Nephron progenitor cell (in vitro differentiated cells): ENCODE measurements at regions not wholly inside any gene's neighbourhood (a gene's known extent, or its start where the extent isn't known, plus 50 kb on each side); places are given as distances from the start of the nearest gene placed in this dataset.
"Not testable (repeated sequence)": the region's sequence is repeated elsewhere in the genome, so short reads cannot be mapped to it uniquely, and the experiment has no call there.

Experiments used
- DNase-seq: peaks from one replicate; pipeline ENCODE4 v3.0.0; 2021
- H3K27ac Mint-ChIP-seq: 2 replicates; pipeline ENCODE4 v1.8.0; 2021; ENCODE audit warnings: mild to moderate bottlenecking, moderate library complexity, mixed read lengths
- H3K27me3 Mint-ChIP-seq: 2 replicates; pipeline ENCODE4 v1.8.0; 2021; ENCODE audit warnings: mild to moderate bottlenecking, low read depth, mixed read lengths; ENCODE audit not compliant: poor library complexity
- H3K36me3 Mint-ChIP-seq: 2 replicates; pipeline ENCODE4 v1.8.0; 2021; ENCODE audit warnings: low read depth, mixed read lengths
- H3K4me1 Mint-ChIP-seq: 2 replicates; pipeline ENCODE4 v1.8.0; 2021; ENCODE audit warnings: mixed read lengths
- H3K4me3 Mint-ChIP-seq: 2 replicates; pipeline ENCODE4 v1.8.0; 2021; ENCODE audit warnings: mild to moderate bottlenecking, moderate library complexity, mixed read lengths
- H3K9me3 Mint-ChIP-seq: 2 replicates; pipeline ENCODE4 v1.8.0; 2021; ENCODE audit warnings: mild to moderate bottlenecking, moderate library complexity, mixed read lengths
- CTCF ChIP-seq: fragments of 200-600 bp; sonication (generic); IDR thresholded peaks from 2 replicates; pipeline ENCODE4 v1.5.0; 2021; ENCODE audit warnings: antibody characterized with exemption

DNA sequence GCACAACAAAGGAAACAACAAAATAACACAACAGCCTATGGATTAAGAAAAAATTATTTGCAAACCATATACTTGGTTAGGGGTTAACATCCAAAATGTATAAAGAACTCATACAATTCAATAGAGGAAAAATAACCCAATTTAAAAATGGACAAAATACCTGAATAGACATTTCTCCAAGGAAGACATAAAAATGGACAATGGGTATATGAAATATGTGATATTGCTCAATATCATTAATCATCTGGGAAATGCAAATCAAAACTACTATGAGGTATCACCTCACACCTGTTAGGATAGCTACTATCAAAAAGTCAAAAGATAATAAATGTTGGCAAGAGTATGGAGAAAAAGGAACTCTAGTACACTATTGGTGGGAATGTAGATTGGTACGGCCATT is 71.0 kb upstream of the THRB start:
- H3K4me1 Mint-ChIP-seq = no peaks in the 10 kb centered on the region
- H3K27ac Mint-ChIP-seq = no peak overlapping the region
- H3K36me3 Mint-ChIP-seq = no peaks in the 10 kb centered on the region
- no peak for TF ChIP-seq CTCF
- peaks cover 22% of the 10 kb centered on the region for H3K9me3 Mint-ChIP-seq
- peaks cover 10% of the 10 kb centered on the region for H3K27me3 Mint-ChIP-seq
- H3K4me3 Mint-ChIP-seq = no peak overlapping the region
- no peak for DNase-seq

- no peaks in the 10 kb centered on the region for H3K4me1 Mint-ChIP-seq
- H3K4me3 Mint-ChIP-seq = no peak overlapping the region
- peaks cover 10% of the 10 kb centered on the region for H3K27me3 Mint-ChIP-seq
- peaks cover 34% of the 10 kb centered on the region for H3K9me3 Mint-ChIP-seq
- no peaks in the 10 kb centered on the region for H3K36me3 Mint-ChIP-seq
- no peak for TF ChIP-seq CTCF
- no peak for DNase-seq
- H3K27ac Mint-ChIP-seq = no peak overlapping the region
Measured at GRCh38 chr3:24566927-24567326, 72.3 kb upstream of the THRB start.

GRCh38 chr3:24572409-24572808 is 77.8 kb upstream of the THRB start:
- DNase-seq, H3K4me1 Mint-ChIP-seq, H3K4me3 Mint-ChIP-seq, H3K27me3 Mint-ChIP-seq, H3K36me3 Mint-ChIP-seq, H3K27ac Mint-ChIP-seq: not testable (repeated sequence)
- H3K9me3 Mint-ChIP-seq = peaks cover 24% of the 10 kb centered on the region

GRCh38 chr3:24573576-24573975 is 78.9 kb upstream of the THRB start:
- no peak overlapping the region for H3K4me3 Mint-ChIP-seq
- TF ChIP-seq CTCF = no peak
- no peak for DNase-seq
- peak overlapping the region; percentile 18 for H3K27ac Mint-ChIP-seq
- H3K9me3 Mint-ChIP-seq = peaks cover 24% of the 10 kb centered on the region
- no peaks in the 10 kb centered on the region for H3K36me3 Mint-ChIP-seq
- no peaks in the 10 kb centered on the region for H3K4me1 Mint-ChIP-seq
- H3K27me3 Mint-ChIP-seq = peaks cover 5% of the 10 kb centered on the region

DNA sequence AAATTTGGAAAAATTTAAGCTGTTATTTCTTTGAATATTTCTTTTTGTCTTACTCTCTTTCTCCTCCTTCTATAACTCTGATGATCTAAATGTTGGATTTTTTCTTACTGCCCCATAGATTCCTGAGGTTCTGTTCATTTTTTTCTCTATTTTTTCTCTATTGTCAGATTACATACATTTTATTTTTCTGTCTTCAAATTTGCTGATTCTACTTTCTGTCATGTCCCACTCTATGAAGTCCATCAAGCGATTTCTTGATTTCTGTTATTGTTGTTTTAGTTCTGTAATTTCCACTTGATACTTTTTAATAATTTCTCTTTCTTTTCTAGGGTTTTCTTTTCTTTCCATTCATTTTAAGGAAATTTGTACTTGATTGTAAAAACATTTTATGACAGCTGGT is 83.7 kb upstream of the THRB start:
- no peak for TF ChIP-seq CTCF
- H3K4me1 Mint-ChIP-seq = no peaks in the 10 kb centered on the region
- no peaks in the 10 kb centered on the region for H3K36me3 Mint-ChIP-seq
- H3K9me3 Mint-ChIP-seq = no peaks in the 10 kb centered on the region
- no peaks in the 10 kb centered on the region for H3K27me3 Mint-ChIP-seq
- no peak overlapping the region for H3K27ac Mint-ChIP-seq
- no peak overlapping the region for H3K4me3 Mint-ChIP-seq
- DNase-seq = no peak

DNA sequence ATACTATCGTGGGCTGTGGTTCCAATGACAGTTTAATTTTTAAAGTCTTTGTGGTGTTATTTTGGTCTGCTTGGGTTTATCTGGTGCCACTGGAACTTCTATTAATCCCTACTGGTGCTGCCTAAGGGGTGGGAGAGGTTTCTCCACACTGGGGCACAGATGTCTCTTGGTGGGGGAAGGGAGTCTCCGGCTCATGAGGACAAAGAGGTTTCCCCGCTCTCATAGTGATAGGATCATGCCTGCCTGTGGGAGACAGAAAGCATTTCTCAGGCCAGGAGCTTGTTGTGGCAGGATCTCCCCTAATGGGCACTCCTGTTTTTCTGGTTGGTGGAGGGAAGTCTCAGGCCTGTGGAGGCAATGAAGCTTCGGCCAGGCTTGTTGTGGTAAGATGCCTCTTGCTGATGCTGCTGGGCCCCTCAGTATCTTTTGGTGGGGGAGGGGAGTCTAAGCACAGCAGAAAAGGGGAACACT is 84.3 kb upstream of the THRB start:
- H3K4me3 Mint-ChIP-seq = no peak overlapping the region
- DNase-seq = no peak
- no peak overlapping the region for H3K27ac Mint-ChIP-seq

More for the DNA sequence above, 84.3 kb upstream of the THRB start:
- Mint-ChIP-seq H3K27me3 (no peaks in the 10 kb centered on the region), H3K4me1 (no peaks in the 10 kb centered on the region), H3K36me3 (no peaks in the 10 kb centered on the region), H3K9me3 (no peaks in the 10 kb centered on the region)
- TF ChIP-seq CTCF = no peak
